ENCODE measurements at regions not wholly inside any gene's neighbourhood (a gene's known extent, or its start where the extent isn't known, plus 50 kb on each side); places are given as distances from the start of the nearest gene placed in this dataset.

DNA sequence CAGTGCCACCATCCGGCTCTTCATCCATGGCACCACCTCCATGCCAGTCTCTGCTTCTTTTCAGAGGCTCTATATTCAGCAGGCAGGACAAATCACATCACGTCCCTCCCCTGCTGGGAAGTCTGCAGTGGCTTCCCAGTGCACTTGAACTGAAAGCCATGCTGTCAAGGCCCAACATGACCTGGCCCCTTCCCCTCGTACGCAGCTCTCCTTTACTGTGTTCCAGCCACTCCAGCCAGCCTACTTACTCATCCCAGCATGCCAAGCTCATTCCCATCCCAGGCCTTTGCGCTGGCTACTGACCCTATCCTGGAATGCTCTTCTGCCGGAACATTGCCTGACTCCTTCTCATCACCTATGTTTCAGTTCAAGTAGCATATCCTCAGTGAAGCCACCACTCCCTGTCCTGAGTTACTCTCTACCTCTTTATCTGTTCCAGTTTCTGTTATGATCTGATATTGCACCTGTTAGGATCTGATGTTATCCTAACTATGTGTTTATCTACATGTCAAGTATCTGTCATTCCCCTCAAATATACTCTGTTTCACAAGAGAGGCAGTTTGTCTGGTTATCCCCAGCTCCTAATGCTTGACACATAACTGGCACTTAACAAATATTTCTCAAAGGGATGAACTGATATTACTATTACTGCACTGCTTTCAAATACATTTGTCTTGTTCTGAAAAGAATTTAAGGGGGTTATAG, 101.2 kb upstream of the F3 start:
- no peak for DNase-seq

- no peak for DNase-seq
Measured at GRCh38 chr1:94641990-94642389, 100.4 kb upstream of the F3 start.

- DNase-seq: no peak
Measured at GRCh38 chr1:94640125-94640524, 98.6 kb upstream of the F3 start.

DNA sequence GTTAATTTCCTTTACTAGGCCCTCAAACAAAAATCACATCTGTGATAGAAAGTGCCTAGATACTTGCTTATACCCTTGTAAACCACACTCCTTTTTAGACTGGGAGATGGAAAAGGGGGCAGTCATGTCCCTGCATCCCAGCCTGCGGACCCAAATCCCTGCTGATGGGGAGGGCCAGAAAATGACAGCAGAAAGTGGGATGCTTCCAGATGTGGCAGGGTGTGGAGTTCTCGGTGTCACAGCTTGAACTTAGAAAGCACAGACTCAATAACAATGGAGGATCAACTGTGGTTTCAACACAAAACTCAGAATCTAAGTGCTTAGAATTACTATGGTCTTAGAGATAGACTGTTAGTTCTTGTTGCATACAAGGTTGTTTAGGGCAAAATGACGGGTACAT, 95.6 kb upstream of the F3 start:
- no peak for DNase-seq

DNA sequence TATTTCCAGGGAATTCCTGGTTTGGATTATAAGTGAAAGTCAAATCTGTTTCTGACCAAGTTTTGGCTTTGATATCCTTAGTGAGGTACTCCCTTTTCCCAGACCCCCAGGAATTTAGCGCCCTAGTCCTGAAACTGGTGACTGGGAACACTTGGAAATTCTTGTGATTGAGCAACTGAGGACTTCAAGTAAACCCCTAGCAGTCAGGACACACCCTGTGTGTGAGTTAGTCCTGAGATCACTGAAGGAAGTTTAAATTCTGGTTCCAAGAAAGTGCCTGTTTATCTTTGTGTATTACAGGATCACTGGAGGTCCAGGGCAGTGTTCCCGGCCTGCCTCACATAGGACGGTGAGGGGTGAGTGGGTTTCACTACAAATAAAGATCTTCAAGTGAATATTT, 95.1 kb upstream of the F3 start:
- no peak for DNase-seq

GRCh38 chr1:94636100-94636499, 94.5 kb upstream of the F3 start:
- no peak for DNase-seq

GRCh38 chr1:94634977-94635416, 93.4 kb upstream of the F3 start:
- no peak for DNase-seq

DNA sequence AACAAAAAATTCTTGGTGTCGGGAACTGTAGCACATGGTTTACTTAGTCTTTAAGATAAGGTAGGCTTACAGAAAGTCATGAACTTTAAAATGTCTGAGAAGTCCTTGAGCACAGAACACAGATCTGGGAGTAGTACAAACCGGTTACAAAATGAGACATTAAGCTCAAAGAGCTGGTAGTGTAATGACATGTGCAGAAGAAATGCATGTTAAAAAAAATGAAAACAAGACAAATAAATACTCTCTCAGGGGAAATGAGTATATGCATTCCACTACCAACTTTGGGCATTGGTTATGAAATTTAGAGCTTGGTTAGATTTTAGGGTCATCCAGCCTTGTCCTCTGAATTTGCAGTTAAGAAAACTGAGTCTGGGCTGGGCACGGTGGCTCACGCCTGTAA, 91.5 kb upstream of the F3 start:
- DNase-seq: no peak

DNA sequence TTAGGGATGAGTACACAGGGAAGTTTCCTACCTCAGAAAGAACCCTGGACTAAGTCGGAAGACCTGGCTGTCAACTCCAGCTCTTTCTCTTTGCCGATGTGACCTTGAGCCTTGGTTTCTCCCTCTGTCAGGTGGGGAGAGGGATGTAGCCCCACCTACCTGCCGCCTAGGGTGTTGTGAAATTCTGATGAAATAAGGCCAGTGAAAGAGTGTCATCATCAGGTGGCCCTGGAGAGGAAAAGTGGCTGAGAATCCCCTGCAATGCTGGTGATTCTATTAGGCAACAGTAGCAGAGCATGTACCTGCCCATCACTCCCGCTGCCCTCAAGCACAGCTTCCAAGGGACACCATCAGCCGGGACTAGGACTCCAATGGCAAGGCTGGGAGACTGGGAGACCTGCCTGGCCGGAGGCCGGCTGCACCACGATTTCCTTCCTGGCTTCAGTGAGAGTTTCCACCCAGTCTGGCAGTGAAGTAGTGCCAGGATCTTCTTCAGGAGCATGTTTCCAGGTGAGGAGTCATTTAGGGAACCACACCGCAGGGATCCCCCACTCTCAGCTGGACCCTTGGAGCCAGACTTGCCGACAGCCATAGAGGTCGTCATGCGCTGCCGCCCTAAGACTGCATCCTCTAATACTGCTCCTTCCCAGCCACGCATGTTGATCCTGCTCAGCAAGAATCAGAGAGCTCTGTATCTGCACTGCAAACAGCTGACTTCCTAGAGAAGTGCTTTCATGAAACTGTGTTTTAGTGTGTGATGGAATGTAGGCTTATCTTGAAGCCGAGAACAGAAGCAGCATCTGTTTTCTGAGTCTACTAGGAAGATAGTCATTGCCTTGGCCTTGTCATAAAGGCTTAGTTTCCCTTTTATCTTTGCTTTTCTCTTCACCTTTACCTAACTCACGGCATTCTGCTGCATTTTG, 88.0 kb upstream of the F3 start:
- no peak for DNase-seq

DNA sequence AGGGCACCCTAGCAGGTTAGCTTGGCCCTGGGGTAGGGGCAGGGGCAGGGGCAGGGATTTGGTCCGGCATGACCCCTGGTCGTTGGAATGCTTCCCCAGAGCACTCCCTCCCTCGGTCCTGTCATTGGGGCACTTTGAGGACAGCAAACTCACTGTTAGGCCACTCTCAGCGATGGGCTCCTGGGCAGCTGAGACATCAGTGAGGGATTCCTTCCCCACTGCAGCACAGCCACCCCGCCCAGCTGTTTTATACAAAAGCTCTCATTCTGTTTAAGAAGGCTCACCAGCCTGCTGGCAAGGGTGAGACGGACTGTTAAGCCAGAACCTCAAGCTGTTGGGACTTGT, 86.9 kb upstream of the F3 start:
- no peak for DNase-seq

- DNase-seq: no peak
Measured at GRCh38 chr1:94627771-94628498, 86.4 kb upstream of the F3 start.

DNA sequence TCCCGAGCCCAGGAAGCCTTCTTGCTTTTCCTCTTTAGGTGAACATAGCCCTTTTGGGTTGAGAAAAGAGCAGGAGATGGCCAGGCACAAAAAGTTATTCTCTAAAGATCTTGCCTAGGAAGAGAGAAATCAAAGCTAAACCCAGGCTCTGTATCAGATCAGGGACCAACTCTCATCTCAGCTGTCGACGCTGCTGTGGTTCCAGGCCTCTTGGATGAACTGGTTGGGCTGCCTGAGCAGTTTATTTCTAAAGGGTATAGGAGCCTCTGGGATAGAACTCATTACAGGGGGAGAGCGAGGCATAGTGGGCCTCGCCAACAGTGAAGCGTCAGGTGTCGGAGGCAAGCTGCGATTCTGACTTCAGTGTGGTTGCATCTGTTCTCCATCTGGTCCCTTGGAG, 82.6 kb upstream of the F3 start:
- DNase-seq: no peak

GRCh38 chr1:94623560-94624148, 82.1 kb upstream of the F3 start:
- DNase-seq: no peak

- no peak for DNase-seq
Measured at GRCh38 chr1:94622757-94623156, 81.2 kb upstream of the F3 start.

DNA sequence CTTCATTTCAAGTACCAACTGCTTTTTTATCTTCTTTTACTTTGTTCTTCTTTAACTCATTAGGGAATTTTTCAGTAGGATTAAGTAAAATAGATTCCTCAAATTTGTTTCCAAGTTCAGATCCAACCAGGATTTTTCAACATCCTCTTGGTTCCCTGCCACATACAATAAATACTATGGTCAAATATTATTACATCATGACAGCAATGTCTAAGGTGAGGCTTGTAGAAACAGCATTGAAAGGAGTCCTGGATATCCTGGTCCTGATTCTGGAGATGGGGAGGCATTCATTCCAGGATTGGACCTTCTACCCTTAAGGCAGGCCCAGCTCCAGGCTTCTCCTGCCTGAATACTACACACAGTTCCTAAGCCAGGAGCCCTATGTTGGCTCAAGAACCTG, 80.2 kb upstream of the F3 start:
- no peak for DNase-seq

- no peak for DNase-seq
Measured at GRCh38 chr1:94621395-94621794, 79.8 kb upstream of the F3 start.

DNA sequence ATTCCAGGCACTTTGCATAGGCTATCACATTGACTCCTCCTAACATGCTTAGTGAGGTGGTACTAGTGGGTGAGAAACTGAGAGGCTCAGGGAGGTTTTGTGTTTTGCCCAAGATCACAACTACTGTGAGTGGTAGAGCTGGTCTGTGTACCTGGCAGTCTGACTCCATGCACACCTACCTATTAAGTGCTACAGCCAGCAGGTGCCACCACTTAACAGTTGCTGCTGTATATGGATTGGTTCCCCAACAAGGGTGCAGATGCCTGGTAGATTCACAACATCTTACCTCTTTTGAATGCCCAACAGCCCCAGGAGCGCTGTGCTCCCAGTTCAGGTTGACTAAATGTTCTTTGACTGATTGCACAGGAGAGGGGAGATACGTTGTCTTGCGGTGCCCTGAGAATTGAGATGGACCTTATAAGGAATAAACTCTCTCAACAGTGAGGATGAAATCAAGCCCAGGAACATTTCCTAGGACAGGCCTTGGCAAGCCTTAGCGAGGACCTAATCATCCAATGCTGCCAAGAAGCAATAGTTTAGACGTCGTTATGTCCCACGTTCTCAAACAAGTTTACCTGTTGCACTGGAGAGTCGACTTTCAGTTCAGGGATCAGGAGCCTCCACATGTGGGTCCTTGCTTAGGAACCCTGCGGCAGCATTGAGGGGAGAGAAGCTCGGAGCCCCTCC, 78.9 kb upstream of the F3 start:
- no peak for DNase-seq

- DNase-seq: no peak
Measured at GRCh38 chr1:94619731-94620130, 78.2 kb upstream of the F3 start.

DNA sequence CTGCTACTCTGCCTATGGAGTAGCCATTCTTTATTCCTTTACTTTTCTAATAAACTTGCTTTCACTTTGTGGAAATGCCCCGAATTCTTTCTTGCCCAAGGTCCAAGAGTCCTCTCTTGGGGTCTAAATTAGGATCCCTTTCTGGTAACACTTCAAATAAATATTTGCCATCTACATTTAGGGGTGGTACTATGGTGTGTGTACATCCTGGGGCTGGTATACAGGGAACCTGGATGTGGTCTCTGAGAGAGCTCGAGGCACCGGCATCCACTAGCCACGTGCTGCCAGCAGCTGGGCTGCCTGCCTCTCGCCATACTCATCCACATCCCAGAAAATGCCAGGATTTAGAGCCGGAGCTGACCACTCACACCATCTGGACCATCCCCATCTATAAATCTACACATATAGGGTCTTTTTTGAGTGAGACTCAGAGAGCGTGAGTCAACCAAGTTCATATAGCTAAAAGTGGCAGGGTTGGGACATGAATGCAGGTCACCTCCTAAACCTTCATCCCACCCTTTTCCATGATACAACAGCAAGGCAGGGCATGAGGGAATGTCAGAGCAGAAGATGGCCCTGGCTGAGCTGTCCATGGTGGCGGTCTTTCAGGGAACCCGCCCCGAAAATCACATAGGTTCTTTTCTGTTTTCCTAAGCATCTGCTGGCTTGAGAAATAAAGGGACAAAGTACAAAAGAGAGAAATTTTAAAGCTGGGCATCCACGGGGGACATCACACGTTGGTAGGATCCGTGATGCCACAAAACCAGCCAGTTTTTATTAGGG, 76.6 kb upstream of the F3 start:
- no peak for DNase-seq

GRCh38 chr1:94617134-94617805, 75.7 kb upstream of the F3 start:
- no peak for DNase-seq

- DNase-seq: no peak
Measured at GRCh38 chr1:94616506-94616905, 74.9 kb upstream of the F3 start.

Data from T-helper 1 cell (primary cell).